Spleen (tissue), 11 donors: ENCODE measurements at regions not wholly inside any gene's neighbourhood (a gene's known extent, or its start where the extent isn't known, plus 50 kb on each side); places are given as distances from the start of the nearest gene placed in this dataset.

Experiments used
- DNase-seq: peaks from one replicate; pipeline ENCODE4 v3.0.0-alpha.2; 2020
- H3K27ac ChIP-seq, 8 donors: fragments of 200-600 bp; sonication (generic) in 7 of 8; 1 replicate in 4 of 8; 2 replicates in 4 of 8; pipeline versions ENCODE4 v1.5.0 to v1.8.0; 2016 to 2021; ENCODE audit warnings: inconsistent platforms in 4 of 8, mild to moderate bottlenecking in 4 of 8, moderate library complexity in 1 of 8
- H3K27me3 ChIP-seq, 7 donors: fragments of 200-600 bp; sonication (generic) in 6 of 7; replicated peaks in 1 of 7; 1 replicate in 4 of 7; 2 replicates in 3 of 7; pipeline versions ENCODE4 v1.5.0 to v1.8.0; 2016 to 2021; ENCODE audit warnings: inconsistent platforms in 3 of 7, mild to moderate bottlenecking in 1 of 7
- H3K36me3 ChIP-seq, 6 donors: fragments of 200-600 bp; sonication (generic) in 5 of 6; 1 replicate in 4 of 6; 2 replicates in 2 of 6; pipeline versions ENCODE4 v1.5.0 to v1.8.0; 2016 to 2021; ENCODE audit warnings: inconsistent platforms in 2 of 6
- H3K4me1 ChIP-seq, 6 donors: fragments of 200-600 bp; sonication (generic) in 5 of 6; 1 replicate in 3 of 6; 2 replicates in 3 of 6; pipeline versions ENCODE4 v1.5.0 to v1.8.0; 2016 to 2021; ENCODE audit warnings: inconsistent platforms in 3 of 6
- H3K4me3 ChIP-seq, 8 donors: fragments of 200-600 bp; sonication (generic) in 7 of 8; 1 replicate in 4 of 8; 2 replicates in 4 of 8; pipeline versions ENCODE4 v1.5.0 to v1.8.0; 2016 to 2021; ENCODE audit warnings: inconsistent platforms in 4 of 8, mild to moderate bottlenecking in 4 of 8, moderate library complexity in 2 of 8
- H3K9me3 ChIP-seq, 8 donors: fragments of 200-600 bp; sonication (generic) in 7 of 8; 1 replicate in 4 of 8; 2 replicates in 4 of 8; pipeline versions ENCODE4 v1.5.0 to v1.8.0; 2016 to 2021; ENCODE audit warnings: inconsistent platforms in 4 of 8
- POLR2A ChIP-seq, 3 donors: fragments of 450-650 bp; IDR thresholded peaks; one replicate each; pipeline ENCODE4 v1.5.1; 2017; ENCODE audit warnings: antibody characterized with exemption in 3 of 3, mild to moderate bottlenecking in 1 of 3
- POLR2AphosphoS5 ChIP-seq, 3 donors: sonication (generic); formaldehyde crosslinking; IDR thresholded peaks; one replicate each; pipeline ENCODE4 v1.5.1; 2017; ENCODE audit warnings: antibody characterized with exemption in 3 of 3
- WGBS, 5 donors: extraction: QIAGEN DNeasy Blood & Tissue Kit in 3 of 5; methylation state at CpG; one replicate each; pipeline versions ENCODE4 v1.1.5 to v1.1.7; 2013 to 2018; 5-methylcytosine and 5-hydroxymethylcytosine counted together
- intact Hi-C: fragments of 100-400 bp; cut with DNase I; formaldehyde crosslinking; loops from one replicate; pipeline ENCODE4 v1.15.0; 2023; ENCODE audit warnings: low total_unique reads
- TF ChIP-seq, protein P1 (sequence below), 11 experiments: fragments of 200-600 bp in 7 of 11; fragments of 450-650 bp in 4 of 11; sonication (generic) in 4 of 11; IDR thresholded peaks in 8 of 11; conservative IDR thresholded peaks in 3 of 11; 1 replicate in 7 of 11; 2 replicates in 4 of 11; pipeline versions ENCODE4 v1.4.0 to v1.8.0; 2016 to 2021; ENCODE audit warnings: antibody characterized with exemption in 11 of 11, inconsistent platforms in 4 of 11, mild to moderate bottlenecking in 1 of 11
- donor health status: healthy with polysubstance abuse.
- donor health status: DM: no; HTN: no; CAD: no; lungs with moderate emphysema.
- donor health status: DM: no; HTN: no; CAD: no.
- donor health status: Bipolar disorder and iron deficiency.
- donor health status: healthy.
- donor health status: DM: no; HTN: no; CAD: no.
- donor health status: DM: yes; HTN: yes; CAD: no.

DNA sequence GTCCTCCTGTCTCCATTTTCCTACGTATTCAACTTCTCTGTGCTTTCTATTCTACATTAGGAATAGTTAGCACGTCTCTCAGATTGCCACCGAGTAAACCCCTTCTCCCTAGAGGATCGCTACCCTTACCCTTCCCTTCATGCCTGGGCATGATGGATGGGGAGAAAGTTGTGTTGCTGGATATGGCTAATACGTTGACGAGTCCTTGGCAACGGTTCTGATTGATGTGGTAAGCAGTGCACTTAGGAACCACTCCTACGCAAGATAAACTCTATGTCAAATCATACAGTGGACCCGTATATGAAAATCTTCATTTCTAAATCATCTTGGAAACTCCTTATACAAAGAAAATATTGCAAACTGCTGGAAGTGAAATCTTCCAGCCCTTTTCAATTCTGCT, 224.5 kb downstream of the EFNB2 start:
- H3K27me3 ChIP-seq = no peaks in the 10 kb centered on the region
- intact Hi-C loops = no loop called here
- TF ChIP-seq POLR2AphosphoS5 (IDR thresholded peaks at IDR 0.05) = no peak
- TF ChIP-seq, protein P1, sequence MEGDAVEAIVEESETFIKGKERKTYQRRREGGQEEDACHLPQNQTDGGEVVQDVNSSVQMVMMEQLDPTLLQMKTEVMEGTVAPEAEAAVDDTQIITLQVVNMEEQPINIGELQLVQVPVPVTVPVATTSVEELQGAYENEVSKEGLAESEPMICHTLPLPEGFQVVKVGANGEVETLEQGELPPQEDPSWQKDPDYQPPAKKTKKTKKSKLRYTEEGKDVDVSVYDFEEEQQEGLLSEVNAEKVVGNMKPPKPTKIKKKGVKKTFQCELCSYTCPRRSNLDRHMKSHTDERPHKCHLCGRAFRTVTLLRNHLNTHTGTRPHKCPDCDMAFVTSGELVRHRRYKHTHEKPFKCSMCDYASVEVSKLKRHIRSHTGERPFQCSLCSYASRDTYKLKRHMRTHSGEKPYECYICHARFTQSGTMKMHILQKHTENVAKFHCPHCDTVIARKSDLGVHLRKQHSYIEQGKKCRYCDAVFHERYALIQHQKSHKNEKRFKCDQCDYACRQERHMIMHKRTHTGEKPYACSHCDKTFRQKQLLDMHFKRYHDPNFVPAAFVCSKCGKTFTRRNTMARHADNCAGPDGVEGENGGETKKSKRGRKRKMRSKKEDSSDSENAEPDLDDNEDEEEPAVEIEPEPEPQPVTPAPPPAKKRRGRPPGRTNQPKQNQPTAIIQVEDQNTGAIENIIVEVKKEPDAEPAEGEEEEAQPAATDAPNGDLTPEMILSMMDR (IDR thresholded peaks at IDR 0.05 in 8 of 11, conservative IDR thresholded peaks at IDR 0.05 in 3 of 11) = no peak
- TF ChIP-seq POLR2A (IDR thresholded peaks at IDR 0.05) = no peak
- H3K4me3 ChIP-seq = no peak overlapping the region
- no peaks in the 10 kb centered on the region for H3K4me1 ChIP-seq
- 71 to 84% (median 78%) methylated on average over 9 of the region's 9 CpGs for WGBS, 5 donors
- H3K9me3 ChIP-seq = peaks cover 0 to 26% (median 6%) of the 10 kb centered on the region in 8 donors
- no peak for DNase-seq
- H3K36me3 ChIP-seq = no peaks in the 10 kb centered on the region
- no peak overlapping the region for H3K27ac ChIP-seq

DNA sequence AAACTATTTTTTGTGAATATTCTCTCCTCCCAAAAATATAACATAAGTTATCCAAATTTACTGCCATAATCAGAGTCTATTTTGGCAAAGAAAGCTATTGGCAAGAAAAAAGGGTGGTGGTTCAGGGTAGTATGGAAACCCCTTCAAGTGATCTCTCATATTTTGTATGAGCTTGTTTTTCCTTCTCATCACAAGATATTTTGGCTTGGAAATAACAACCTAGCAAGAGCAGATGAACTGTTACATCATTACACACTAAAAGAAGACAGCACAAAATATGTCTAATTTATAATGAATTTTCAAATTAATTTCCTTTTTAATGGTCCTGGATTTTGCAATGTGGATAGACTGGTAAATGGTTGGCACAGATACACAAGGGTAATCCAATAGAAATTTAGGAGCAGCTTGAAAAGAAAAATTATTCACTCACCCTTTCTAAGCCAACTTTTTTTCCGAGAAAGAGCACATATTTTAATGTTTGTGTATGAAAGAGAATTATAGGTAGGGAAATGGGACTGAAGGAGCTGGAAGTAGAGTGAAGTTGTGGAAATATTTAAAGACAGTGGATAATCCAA, 225.1 kb downstream of the EFNB2 start:
- intact Hi-C loops = no loop called here
- H3K9me3 ChIP-seq = peaks cover 0 to 26% (median 6%) of the 10 kb centered on the region in 8 donors
- no peak for DNase-seq
- whole genome bisulfite sequencing, 5 donors = 85 to 98% (median 86%) methylated on average over 1 of the region's 1 CpG
- H3K36me3 ChIP-seq = no peaks in the 10 kb centered on the region
- no peak overlapping the region for H3K4me3 ChIP-seq
- no peak overlapping the region for H3K27ac ChIP-seq
- TF ChIP-seq POLR2A (IDR thresholded peaks at IDR 0.05) (no peak), POLR2AphosphoS5 (IDR thresholded peaks at IDR 0.05) (no peak)
- TF ChIP-seq, protein P1 (IDR thresholded peaks at IDR 0.05 in 8 of 11, conservative IDR thresholded peaks at IDR 0.05 in 3 of 11) = no peak
- no peaks in the 10 kb centered on the region for H3K27me3 ChIP-seq
- H3K4me1 ChIP-seq = no peaks in the 10 kb centered on the region

DNA sequence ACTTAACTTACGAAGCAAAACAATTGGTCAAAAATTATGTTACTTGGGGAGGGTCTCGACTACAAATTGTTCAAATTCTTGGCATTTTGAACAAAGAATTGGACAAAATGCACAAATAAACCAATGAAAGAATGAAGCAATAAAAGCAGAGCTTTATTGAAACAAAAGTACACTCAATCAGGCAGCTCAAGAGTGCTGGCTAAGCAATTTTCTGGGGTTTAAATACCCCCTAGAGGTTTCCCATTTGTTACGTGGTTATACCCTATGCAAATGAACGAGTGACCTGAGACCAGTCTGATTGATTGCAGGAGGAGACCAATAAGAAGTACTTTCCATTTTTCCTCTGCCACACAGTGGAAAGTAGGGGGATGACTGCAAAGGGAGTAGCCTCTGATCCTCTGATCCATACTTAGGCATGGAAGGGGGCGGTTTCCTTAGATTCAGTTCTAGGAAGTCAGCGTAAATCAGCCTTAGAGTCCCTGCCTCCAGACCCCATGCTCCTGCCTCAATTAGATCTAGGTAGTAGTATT, 228.6 kb downstream of the EFNB2 start:
- WGBS, 5 donors = 74 to 92% (median 82%) methylated on average over 6 of the region's 6 CpGs
- no peak for DNase-seq
- TF ChIP-seq POLR2A (IDR thresholded peaks at IDR 0.05) (no peak), POLR2AphosphoS5 (IDR thresholded peaks at IDR 0.05) (no peak)
- TF ChIP-seq, protein P1 (IDR thresholded peaks at IDR 0.05 in 8 of 11, conservative IDR thresholded peaks at IDR 0.05 in 3 of 11) = no peak
- H3K27me3 ChIP-seq = no peaks in the 10 kb centered on the region
- no peak overlapping the region for H3K27ac ChIP-seq
- H3K4me1 ChIP-seq = no peaks in the 10 kb centered on the region
- intact Hi-C loops = no loop called here
- peaks cover 0 to 44% (median 16%) of the 10 kb centered on the region in 8 donors for H3K9me3 ChIP-seq
- no peak overlapping the region for H3K4me3 ChIP-seq
- H3K36me3 ChIP-seq = no peaks in the 10 kb centered on the region

DNA sequence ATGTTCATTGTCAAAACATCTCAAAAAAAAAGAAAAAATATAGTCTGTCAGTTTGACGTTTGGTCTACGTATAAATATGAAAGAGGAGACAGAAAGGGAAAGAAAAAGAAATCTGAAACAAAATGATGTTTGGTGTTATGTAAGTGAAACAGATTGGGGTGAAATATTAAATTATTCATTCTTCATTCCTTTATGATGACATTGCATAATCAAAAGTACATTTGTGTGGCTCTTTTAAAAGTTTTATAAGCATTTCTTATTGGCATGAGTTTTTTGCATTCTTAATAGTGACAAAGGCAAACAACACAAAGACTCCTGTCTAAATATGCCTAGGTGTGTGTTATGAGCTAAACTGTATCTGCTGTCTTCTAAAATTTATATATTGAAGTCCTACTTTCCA, 232.6 kb downstream of the EFNB2 start:
- intact Hi-C loops = no loop called here
- Histone ChIP-seq H3K27ac (no peak overlapping the region), H3K36me3 (no peaks in the 10 kb centered on the region), H3K4me1 (no peaks in the 10 kb centered on the region), H3K9me3 (peaks cover 0 to 30% (median 14%) of the 10 kb centered on the region in 8 donors), H3K27me3 (no peaks in the 10 kb centered on the region), H3K4me3 (no peak overlapping the region)
- TF ChIP-seq POLR2AphosphoS5 (IDR thresholded peaks at IDR 0.05) (no peak), POLR2A (IDR thresholded peaks at IDR 0.05) (no peak)
- TF ChIP-seq, protein P1 (IDR thresholded peaks at IDR 0.05 in 8 of 11, conservative IDR thresholded peaks at IDR 0.05 in 3 of 11) = no peak
- 86 to 92% (median 90%) methylated on average over 2 of the region's 2 CpGs for WGBS, 5 donors
- no peak for DNase-seq
